ENCODE measurements at regions not wholly inside any gene's neighbourhood (a gene's known extent, or its start where the extent isn't known, plus 50 kb on each side); places are given as distances from the start of the nearest gene placed in this dataset.

DNA sequence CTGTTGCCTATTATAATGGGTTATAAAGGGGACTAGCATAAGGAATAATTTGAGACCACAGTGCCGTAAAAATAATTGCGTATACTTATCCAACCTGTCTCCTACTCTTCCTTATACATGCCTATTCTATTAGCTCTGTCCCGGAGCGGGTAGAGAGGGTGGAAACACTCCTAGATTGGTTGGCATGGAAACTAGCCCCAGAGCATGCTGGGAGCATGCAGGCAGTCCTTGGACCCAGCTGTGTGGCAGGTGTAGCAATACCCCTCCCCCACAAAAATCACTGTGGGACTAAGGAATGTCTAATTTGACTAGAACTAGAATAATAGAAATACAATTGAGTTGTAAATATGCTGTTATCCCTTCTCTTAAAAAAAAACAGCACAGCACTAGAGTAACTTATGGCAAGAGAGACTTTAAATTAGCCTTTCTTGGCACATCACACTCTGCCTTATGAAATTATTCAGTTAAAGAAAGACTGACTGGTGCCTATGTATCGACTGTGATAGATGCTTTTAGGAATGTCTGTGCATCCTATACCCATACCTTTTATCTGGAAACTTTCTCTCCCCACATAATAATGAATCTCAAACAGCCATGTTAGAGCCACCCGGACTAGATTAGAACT, 244.0 kb upstream of the DAAM1 start:
- DNase-seq (ENCODE audit: low read depth): no peak
- TF ChIP-seq, protein P1, sequence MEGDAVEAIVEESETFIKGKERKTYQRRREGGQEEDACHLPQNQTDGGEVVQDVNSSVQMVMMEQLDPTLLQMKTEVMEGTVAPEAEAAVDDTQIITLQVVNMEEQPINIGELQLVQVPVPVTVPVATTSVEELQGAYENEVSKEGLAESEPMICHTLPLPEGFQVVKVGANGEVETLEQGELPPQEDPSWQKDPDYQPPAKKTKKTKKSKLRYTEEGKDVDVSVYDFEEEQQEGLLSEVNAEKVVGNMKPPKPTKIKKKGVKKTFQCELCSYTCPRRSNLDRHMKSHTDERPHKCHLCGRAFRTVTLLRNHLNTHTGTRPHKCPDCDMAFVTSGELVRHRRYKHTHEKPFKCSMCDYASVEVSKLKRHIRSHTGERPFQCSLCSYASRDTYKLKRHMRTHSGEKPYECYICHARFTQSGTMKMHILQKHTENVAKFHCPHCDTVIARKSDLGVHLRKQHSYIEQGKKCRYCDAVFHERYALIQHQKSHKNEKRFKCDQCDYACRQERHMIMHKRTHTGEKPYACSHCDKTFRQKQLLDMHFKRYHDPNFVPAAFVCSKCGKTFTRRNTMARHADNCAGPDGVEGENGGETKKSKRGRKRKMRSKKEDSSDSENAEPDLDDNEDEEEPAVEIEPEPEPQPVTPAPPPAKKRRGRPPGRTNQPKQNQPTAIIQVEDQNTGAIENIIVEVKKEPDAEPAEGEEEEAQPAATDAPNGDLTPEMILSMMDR (IDR thresholded peaks at IDR 0.05; ENCODE audit: low read depth, low read length, missing control alignments): no peak
- no peak overlapping the region for H3K4me3 ChIP-seq (ENCODE audit: low read depth, low read length)

DNA sequence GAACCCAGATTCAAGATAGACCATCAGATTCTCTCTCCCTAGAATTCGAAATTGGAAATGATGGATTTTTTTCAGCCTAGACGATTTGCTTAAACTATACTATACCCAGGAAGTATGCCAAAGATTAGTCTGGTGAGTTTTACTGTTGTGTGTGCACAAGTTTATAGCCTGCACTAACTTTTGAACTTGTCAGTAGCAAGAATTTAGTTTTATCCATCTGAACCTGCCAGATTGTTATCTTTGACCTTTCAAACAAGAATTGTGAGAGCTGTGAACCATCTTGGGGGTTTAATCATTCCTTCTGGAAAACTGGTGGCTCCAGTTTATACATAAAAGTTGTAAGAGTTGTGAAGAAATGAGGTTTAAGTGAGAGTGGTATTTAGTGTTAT, 243.5 kb upstream of the DAAM1 start:
- H3K4me3 ChIP-seq (ENCODE audit: low read depth, low read length): no peak overlapping the region
- no peak for DNase-seq (ENCODE audit: low read depth)
- TF ChIP-seq, protein P1 (IDR thresholded peaks at IDR 0.05; ENCODE audit: low read depth, low read length, missing control alignments): no peak

GRCh38 chr14:58946431-58946830, 242.0 kb upstream of the DAAM1 start:
- TF ChIP-seq, protein P1 (IDR thresholded peaks at IDR 0.05; ENCODE audit: low read depth, low read length, missing control alignments): no peak
- no peak for DNase-seq (ENCODE audit: low read depth)
- H3K4me3 ChIP-seq (ENCODE audit: low read depth, low read length): no peak overlapping the region

GRCh38 chr14:58947156-58947555, 241.3 kb upstream of the DAAM1 start:
- TF ChIP-seq, protein P1 (IDR thresholded peaks at IDR 0.05; ENCODE audit: low read depth, low read length, missing control alignments): no peak
- no peak for DNase-seq (ENCODE audit: low read depth)
- H3K4me3 ChIP-seq (ENCODE audit: low read depth, low read length): no peak overlapping the region

DNA sequence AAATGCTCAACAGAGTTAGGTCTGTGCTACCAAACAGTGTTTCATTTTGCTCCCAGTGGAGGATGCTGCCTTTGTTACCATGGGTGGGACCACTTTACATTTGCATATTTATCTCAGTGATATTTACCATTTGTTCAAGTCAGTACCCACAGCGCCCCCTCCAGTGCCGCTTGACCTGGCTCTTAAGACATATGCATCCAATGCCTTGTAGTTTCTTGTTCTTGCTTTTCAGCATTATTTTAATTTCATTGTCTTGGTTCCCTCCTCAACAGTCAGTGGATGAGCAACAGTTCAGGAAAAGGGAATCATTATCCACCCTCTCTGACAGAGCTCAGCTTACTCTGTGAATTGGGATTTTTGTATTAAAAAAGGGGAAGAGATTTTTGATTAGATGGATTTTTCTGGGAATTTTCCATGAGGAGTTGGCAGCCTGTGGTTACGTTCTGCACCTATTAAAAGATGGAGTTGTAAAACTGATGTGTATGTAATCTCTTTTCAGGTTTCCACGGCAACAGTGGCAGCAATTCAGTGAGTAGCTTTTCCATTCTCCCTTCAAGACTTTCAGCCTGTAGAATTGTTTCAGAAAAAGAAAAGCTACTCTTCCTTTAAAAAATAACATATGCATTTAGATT, 240.5 kb upstream of the DAAM1 start:
- TF ChIP-seq, protein P1 (IDR thresholded peaks at IDR 0.05; ENCODE audit: low read depth, low read length, missing control alignments): no peak
- DNase-seq (ENCODE audit: low read depth): no peak
- H3K4me3 ChIP-seq (ENCODE audit: low read depth, low read length): no peak overlapping the region

DNA sequence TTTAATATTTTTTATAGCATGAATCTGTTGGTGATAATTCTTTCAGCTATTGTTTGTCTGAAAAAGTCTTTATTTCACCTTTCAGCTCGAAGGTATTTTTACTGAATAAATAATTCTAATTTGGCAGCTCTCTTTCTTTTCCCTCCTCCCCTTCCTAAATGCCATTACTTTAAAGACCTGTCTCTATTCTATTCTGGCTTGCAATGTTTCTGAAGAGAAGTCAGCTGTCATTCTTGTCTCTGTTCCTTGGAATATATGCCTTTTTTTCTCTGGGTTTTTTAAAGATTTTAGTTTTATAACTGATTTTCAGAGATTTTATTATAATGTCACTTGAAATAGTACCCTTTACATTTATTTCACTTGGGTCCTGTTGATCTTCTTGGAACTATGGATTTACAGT, 237.9 kb upstream of the DAAM1 start:
- DNase-seq (ENCODE audit: low read depth): no peak
- TF ChIP-seq, protein P1 (IDR thresholded peaks at IDR 0.05; ENCODE audit: low read depth, low read length, missing control alignments): no peak
- H3K4me3 ChIP-seq (ENCODE audit: low read depth, low read length): no peak overlapping the region

- no peak for DNase-seq (ENCODE audit: low read depth)
- TF ChIP-seq, protein P1 (IDR thresholded peaks at IDR 0.05; ENCODE audit: low read depth, low read length, missing control alignments): no peak
- no peak overlapping the region for H3K4me3 ChIP-seq (ENCODE audit: low read depth, low read length)
Measured at GRCh38 chr14:58951143-58951542, 237.3 kb upstream of the DAAM1 start.
